ENCODE measurements at regions not wholly inside any gene's neighbourhood (a gene's known extent, or its start where the extent isn't known, plus 50 kb on each side); places are given as distances from the start of the nearest gene placed in this dataset.

DNA sequence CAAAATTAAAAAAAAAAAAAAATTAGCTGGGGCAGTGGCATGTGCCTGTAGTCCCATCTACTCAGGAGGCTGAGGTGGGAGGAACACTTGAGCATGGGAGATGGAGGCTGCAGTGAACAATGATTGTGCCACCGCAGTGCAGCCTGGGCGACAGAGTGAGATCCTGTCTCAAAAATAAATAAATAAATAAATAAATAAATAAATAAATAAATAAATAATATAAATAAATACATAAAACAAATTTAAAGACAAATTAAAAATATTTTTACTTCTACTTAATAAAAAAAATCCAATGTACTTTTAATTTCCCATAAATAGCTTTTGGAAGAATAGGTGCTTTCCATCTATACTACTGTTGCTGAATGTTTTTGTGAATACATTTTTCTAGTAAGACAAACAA, 598.4 kb upstream of the EDIL3 start (continued):
- no peak for TF ChIP-seq CTCF (IDR thresholded peaks at IDR 0.05 in 2 of 3, conservative IDR thresholded peaks at IDR 0.05 in 1 of 3; ENCODE audit: control insufficient read depth in 2 of 3, extremely low read depth in 1 of 3, insufficient read depth in 1 of 3, low read depth in 3 of 3, low read length in 3 of 3)
- no peak for TF ChIP-seq RAD21 (IDR thresholded peaks at IDR 0.05; ENCODE audit: insufficient read depth, low read depth, low read length)
- no peak for TF ChIP-seq HCFC1 (IDR thresholded peaks at IDR 0.05; ENCODE audit: low read length)

DNA sequence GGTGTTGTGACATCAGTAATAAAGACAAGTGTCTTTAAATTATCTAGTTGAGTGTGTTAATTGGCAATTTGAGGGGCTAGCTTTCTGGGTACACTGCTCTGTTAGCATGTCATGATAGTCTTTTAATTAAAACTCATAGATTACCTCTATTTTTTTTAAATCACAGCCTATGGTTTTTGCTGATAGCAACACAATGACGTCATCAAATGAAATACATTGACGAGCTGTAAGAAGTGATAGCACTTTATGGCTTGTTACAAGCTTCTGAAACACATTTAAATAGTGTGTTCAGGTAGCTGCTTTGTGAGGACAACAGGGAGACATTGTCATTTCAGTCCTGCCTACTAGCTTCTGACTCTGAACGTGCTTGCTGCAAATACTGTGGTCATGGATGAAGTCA, 600.5 kb upstream of the EDIL3 start:
- Histone ChIP-seq H3K36me3 (ENCODE audit: control insufficient read depth in 2 of 2, insufficient read depth in 2 of 2, low read length in 1 of 2) (no peaks in the 10 kb centered on the region), H4K20me1 (ENCODE audit: control insufficient read depth, insufficient read depth) (no peaks in the 10 kb centered on the region), H3K9ac (ENCODE audit: control insufficient read depth, insufficient read depth, low read length) (no peak overlapping the region), H3K79me2 (ENCODE audit: control insufficient read depth, insufficient read depth, low read length) (no peaks in the 10 kb centered on the region), H3K9me3 (replicated peaks; ENCODE audit: control insufficient read depth, insufficient read depth, low read length) (no peaks in the 10 kb centered on the region), H3K4me3 (no peak overlapping the region), H3K4me1 (ENCODE audit: control insufficient read depth, insufficient read depth, low read length) (no peaks in the 10 kb centered on the region), H2AFZ (ENCODE audit: control insufficient read depth, low read depth, low read length) (no peak overlapping the region), H3K4me2 (ENCODE audit: control insufficient read depth, insufficient read depth) (no peak overlapping the region), H3K27ac (ENCODE audit: control insufficient read depth, insufficient read depth) (no peak overlapping the region), H3K27me3 (replicated peaks in 1 of 2; ENCODE audit: control insufficient read depth in 2 of 2, insufficient read depth in 2 of 2, low read length in 1 of 2) (no peaks in the 10 kb centered on the region)
- in situ Hi-C loops (cut with MboI): no loop called here
- RAD21 ChIA-PET (ENCODE audit: unreplicated experiment): no interaction called here
- intact Hi-C loops (cut with micrococcal nuclease; ENCODE audit: unreplicated experiment): no loop called here
- CTCF ChIA-PET: interaction anchor here (1.2 kb wide), 1 partner anchor 11 kb away, joined by 3 read pairs; no protein-coding TSS in a partner anchor
- TF ChIP-seq ATF7 (IDR thresholded peaks at IDR 0.05; ENCODE audit: low read depth) (peak; percentile 64), KDM1A (IDR thresholded peaks at IDR 0.05; ENCODE audit: borderline replicate concordance) (no peak)
- FAIRE-seq (no peak), DNase-seq (ENCODE audit: low read depth, low spot score) (no peak), ATAC-seq (no peak)
- no TSS peak for BruUV-seq (replicated peaks)
- 0% methylated on average over 3 of the region's 3 CpGs for WGBS (ENCODE audit: insufficient coverage, insufficient replicate concordance, low lambda C conversion rate, missing lambda C conversion rate)
- POLR2A ChIA-PET: no interaction called here
- SMC1A ChIA-PET (ENCODE audit: uncharacterized antibody, unreplicated experiment): no interaction called here

GRCh38 chr5:84986688-84987087, 602.0 kb upstream of the EDIL3 start:
- Histone ChIP-seq H3K27me3 (replicated peaks in 1 of 2; ENCODE audit: control insufficient read depth in 2 of 2, insufficient read depth in 2 of 2, low read length in 1 of 2) (no peaks in the 10 kb centered on the region), H3K9ac (ENCODE audit: control insufficient read depth, insufficient read depth, low read length) (no peak overlapping the region), H3K27ac (ENCODE audit: control insufficient read depth, insufficient read depth) (no peak overlapping the region), H4K20me1 (ENCODE audit: control insufficient read depth, insufficient read depth) (no peaks in the 10 kb centered on the region), H3K36me3 (ENCODE audit: control insufficient read depth in 2 of 2, insufficient read depth in 2 of 2, low read length in 1 of 2) (no peaks in the 10 kb centered on the region), H2AFZ (ENCODE audit: control insufficient read depth, low read depth, low read length) (no peak overlapping the region), H3K79me2 (ENCODE audit: control insufficient read depth, insufficient read depth, low read length) (no peaks in the 10 kb centered on the region), H3K9me3 (replicated peaks; ENCODE audit: control insufficient read depth, insufficient read depth, low read length) (no peaks in the 10 kb centered on the region), H3K4me2 (ENCODE audit: control insufficient read depth, insufficient read depth) (no peak overlapping the region), H3K4me3 (no peak overlapping the region), H3K4me1 (ENCODE audit: control insufficient read depth, insufficient read depth, low read length) (no peaks in the 10 kb centered on the region)
- intact Hi-C loops (cut with micrococcal nuclease; ENCODE audit: unreplicated experiment): no loop called here
- ChIA-PET CTCF (no interaction called here), RAD21 (ENCODE audit: unreplicated experiment) (no interaction called here), SMC1A (ENCODE audit: uncharacterized antibody, unreplicated experiment) (no interaction called here), POLR2A (no interaction called here)
- ATAC-seq (no peak), FAIRE-seq (no peak), DNase-seq (ENCODE audit: low read depth, low spot score) (no peak)
- 51% methylated on average over 7 of the region's 7 CpGs for WGBS (ENCODE audit: insufficient coverage, insufficient replicate concordance, low lambda C conversion rate, missing lambda C conversion rate)
- TF ChIP-seq EZH2 (IDR thresholded peaks at IDR 0.05; ENCODE audit: borderline replicate concordance, control insufficient read depth, low read depth, low read length) (no peak), NR2C2 (IDR thresholded peaks at IDR 0.05; ENCODE audit: borderline replicate concordance, control insufficient read depth, insufficient read length, low read depth) (no peak), KDM1A (IDR thresholded peaks at IDR 0.05; ENCODE audit: borderline replicate concordance) (no peak), NR2F1 (conservative IDR thresholded peaks at IDR 0.05) (no peak)
- no TSS peak for BruUV-seq (replicated peaks)
- in situ Hi-C loops (cut with MboI): no loop called here
